H1 (cell line): ENCODE measurements at regions not wholly inside any gene's neighbourhood (a gene's known extent, or its start where the extent isn't known, plus 50 kb on each side); places are given as distances from the start of the nearest gene placed in this dataset.

ENCODE experiments used
- CTCF ChIA-PET: fragments of 300-600 bp; sonication (Branson Sonifier 250); formaldehyde crosslinking; loops from one replicate; lab custom pipeline; 2021; ENCODE audit not compliant: partially characterized antibody; lab: Charles Lee
- POLR2A ChIA-PET: fragments of 300-600 bp; sonication (Branson Sonifier 250); formaldehyde crosslinking; loops from one replicate; lab custom pipeline; 2021; ENCODE audit warnings: inconsistent platforms; ENCODE audit not compliant: partially characterized antibody; lab: Charles Lee
- DNase-seq, 2 experiments: peaks; one replicate each; pipeline versions ENCODE4 v3.0.0 to v3.0.0-alpha.2; 2010 to 2022; ENCODE audit warnings: low spot score in 2 of 2, low read depth in 1 of 2, mixed read lengths in 1 of 2
- FAIRE-seq: peaks from 2 replicates; lab custom pipeline; 2011; peaks lifted over from hg19 to GRCh38; lab: Jason Lieb, UNC
- H2AFZ ChIP-seq: 2 replicates; pipeline ENCODE4 v1.8.1; 2012; ENCODE audit warnings: low read length, inconsistent platforms
- H2AK5ac ChIP-seq: 2 replicates; pipeline ENCODE4 v1.6.1; 2013; ENCODE audit warnings: low read depth, low read length
- H2BK120ac ChIP-seq: replicated peaks from 2 replicates; pipeline ENCODE3; 2013; ENCODE audit warnings: low read depth, low read length, inconsistent platforms
- H2BK12ac ChIP-seq: 2 replicates; pipeline ENCODE4 v1.6.1; 2013; ENCODE audit warnings: low read depth, low read length
- H2BK15ac ChIP-seq: 2 replicates; pipeline ENCODE4 v1.6.1; 2013; ENCODE audit warnings: low read length
- H2BK20ac ChIP-seq: 2 replicates; pipeline ENCODE4 v1.6.1; 2013; ENCODE audit warnings: low read length
- H2BK5ac ChIP-seq: 2 replicates; pipeline ENCODE4 v1.6.1; 2013; ENCODE audit warnings: low read depth, low read length
- H3K14ac ChIP-seq: 2 replicates; pipeline ENCODE4 v1.6.1; 2013; ENCODE audit warnings: inconsistent platforms; ENCODE audit not compliant: insufficient read length
- H3K18ac ChIP-seq: 2 replicates; pipeline ENCODE4 v1.6.1; 2013; ENCODE audit warnings: low read length; ENCODE audit errors: extremely low read depth
- H3K23ac ChIP-seq: 2 replicates; pipeline ENCODE4 v1.6.1; 2013; ENCODE audit warnings: inconsistent platforms; ENCODE audit not compliant: insufficient read length
- H3K23me2 ChIP-seq: 2 replicates; pipeline ENCODE4 v1.6.1; 2013; ENCODE audit warnings: low read depth, low read length
- H3K27ac ChIP-seq: 2 replicates; pipeline ENCODE4 v1.6.1; 2011; ENCODE audit warnings: low read depth, low read length, inconsistent platforms
- H3K27me3 ChIP-seq, 4 experiments: replicated peaks in 1 of 4; 1 replicate in 1 of 4; 2 replicates in 3 of 4; pipeline versions ENCODE4 v1.6.1 to v1.8.1; 2011 to 2013; ENCODE audit warnings: low read length in 3 of 4, mild to moderate bottlenecking in 3 of 4, inconsistent platforms in 2 of 4, mixed read lengths in 2 of 4, moderate library complexity in 1 of 4; ENCODE audit not compliant: control insufficient read depth in 3 of 4, insufficient read depth in 3 of 4; ENCODE audit errors: extremely low read depth in 1 of 4
- H3K36me3 ChIP-seq, 4 experiments: 2 replicates each; pipeline versions ENCODE4 v1.6.1 to v1.8.1; 2011 to 2013; ENCODE audit warnings: mild to moderate bottlenecking in 4 of 4, low read length in 3 of 4, moderate library complexity in 2 of 4, control low read depth in 1 of 4, inconsistent platforms in 1 of 4; ENCODE audit not compliant: insufficient read depth in 4 of 4, control insufficient read depth in 2 of 4
- H3K4ac ChIP-seq: replicated peaks from 2 replicates; pipeline ENCODE3; 2013; ENCODE audit warnings: low read length, low read depth, mixed read lengths, inconsistent platforms; ENCODE audit not compliant: insufficient read length
- H3K4me1 ChIP-seq, 4 experiments: replicated peaks in 1 of 4; 1 replicate in 1 of 4; 2 replicates in 3 of 4; pipeline versions ENCODE4 v1.6.1 to v1.8.1; 2011 to 2013; ENCODE audit warnings: low read length in 3 of 4, inconsistent platforms in 2 of 4, mixed read lengths in 1 of 4; ENCODE audit not compliant: insufficient read depth in 4 of 4, control insufficient read depth in 3 of 4
- H3K4me2 ChIP-seq, 2 experiments: 2 replicates each; pipeline versions ENCODE4 v1.6.1 to v1.8.1; 2011 to 2013; ENCODE audit warnings: low read depth in 2 of 2, low read length in 2 of 2, control low read depth in 1 of 2, inconsistent platforms in 1 of 2, mild to moderate bottlenecking in 1 of 2; ENCODE audit not compliant: insufficient read depth in 1 of 2
- H3K4me3 ChIP-seq, 4 experiments: fragments of 200-600, 300-600 bp in 1 of 4; sonication (generic), shearing (Covaris generic), sonication (Bioruptor Twin) in 1 of 4; 2 replicates each; pipeline versions ENCODE4 v1.5.1 to v1.8.1; 2011 to 2016; ENCODE audit warnings: low read length in 4 of 4, low read depth in 3 of 4, control low read depth in 2 of 4, inconsistent platforms in 2 of 4, mild to moderate bottlenecking in 2 of 4, mixed read lengths in 1 of 4, moderate library complexity in 1 of 4; ENCODE audit not compliant: insufficient read depth in 2 of 4; ENCODE audit errors: extremely low read depth in 1 of 4
- H3K56ac ChIP-seq: replicated peaks from 2 replicates; pipeline ENCODE3; 2013; ENCODE audit warnings: low read depth, mild to moderate bottlenecking, mixed read lengths, low read length, inconsistent platforms; ENCODE audit not compliant: insufficient read length
- H3K79me1 ChIP-seq: 2 replicates; pipeline ENCODE4 v1.6.1; 2013; ENCODE audit warnings: low read depth, low read length, control low read depth
- H3K79me2 ChIP-seq, 2 experiments: 2 replicates each; pipeline versions ENCODE4 v1.6.1 to v1.8.1; 2012 to 2013; ENCODE audit warnings: low read length in 2 of 2, mild to moderate bottlenecking in 2 of 2, inconsistent platforms in 1 of 2; ENCODE audit not compliant: insufficient read depth in 2 of 2, control insufficient read depth in 1 of 2
- H3K9ac ChIP-seq, 4 experiments: replicated peaks in 1 of 4; 1 replicate in 1 of 4; 2 replicates in 3 of 4; pipeline versions ENCODE4 v1.6.1 to v1.8.1; 2011 to 2013; ENCODE audit warnings: low read depth in 3 of 4, low read length in 3 of 4, control low read depth in 2 of 4, mild to moderate bottlenecking in 2 of 4, moderate library complexity in 2 of 4, inconsistent platforms in 1 of 4; ENCODE audit errors: extremely low read depth in 1 of 4
- H3K9me3 ChIP-seq, 2 experiments: 2 replicates each; pipeline versions ENCODE4 v1.6.1 to v1.8.1; 2012 to 2013; ENCODE audit warnings: mild to moderate bottlenecking in 2 of 2, moderate library complexity in 2 of 2, control low read depth in 1 of 2, inconsistent platforms in 1 of 2, low read depth in 1 of 2, low read length in 1 of 2, mixed read lengths in 1 of 2; ENCODE audit not compliant: insufficient read depth in 2 of 2
- H4K20me1 ChIP-seq, 2 experiments: replicated peaks in 1 of 2; 2 replicates each; pipeline versions ENCODE3 to v1.8.1; 2011 to 2013; ENCODE audit warnings: inconsistent platforms in 2 of 2, low read length in 2 of 2, mild to moderate bottlenecking in 1 of 2; ENCODE audit not compliant: insufficient read depth in 2 of 2, control insufficient read depth in 1 of 2
- H4K5ac ChIP-seq: 2 replicates; pipeline ENCODE4 v1.6.1; 2013; ENCODE audit warnings: low read length, low read depth, mixed read lengths, inconsistent platforms; ENCODE audit not compliant: insufficient read length
- H4K8ac ChIP-seq: 2 replicates; pipeline ENCODE4 v1.8.0; 2013; ENCODE audit warnings: mild to moderate bottlenecking, moderate library complexity, low read length, inconsistent platforms; ENCODE audit not compliant: insufficient read depth; ENCODE audit errors: extremely low read depth
- H4K91ac ChIP-seq: replicated peaks from 2 replicates; pipeline ENCODE3; 2013; ENCODE audit warnings: low read length, mixed read lengths, inconsistent platforms; ENCODE audit not compliant: insufficient read length
- EP300 ChIP-seq, 2 experiments: IDR thresholded peaks; 1 replicate in 1 of 2; 2 replicates in 1 of 2; pipeline ENCODE4 v1.6.1; 2011 to 2012; ENCODE audit warnings: low read depth in 2 of 2, low read length in 2 of 2, mild to moderate bottlenecking in 2 of 2, borderline replicate concordance in 1 of 2, inconsistent platforms in 1 of 2, moderate library complexity in 1 of 2
- GTF2F1 ChIP-seq: IDR thresholded peaks from 2 replicates; pipeline ENCODE4 v1.6.1; 2012; ENCODE audit warnings: low read depth, low read length, improper control_type of control experiment, borderline replicate concordance
- HDAC6 ChIP-seq: IDR thresholded peaks from one replicate; pipeline ENCODE4 v1.7.1; 2012; ENCODE audit warnings: low read depth, mild to moderate bottlenecking, inconsistent platforms, low read length, moderate library complexity
- JUN ChIP-seq: IDR thresholded peaks from 2 replicates; pipeline ENCODE4 v1.6.1; 2011; ENCODE audit warnings: low read depth, mild to moderate bottlenecking, improper control_type of control experiment, low read length
- MAFK ChIP-seq: IDR thresholded peaks from 2 replicates; pipeline ENCODE4 v1.6.1; 2012; ENCODE audit warnings: low read depth, mild to moderate bottlenecking, improper control_type of control experiment, low read length
- RNF2 ChIP-seq: fragments of 200-900, 300-1000 bp; sonication (generic); IDR thresholded peaks from 2 replicates; pipeline ENCODE4 v1.7.1; 2016; ENCODE audit warnings: borderline replicate concordance, low read depth, mild to moderate bottlenecking, antibody characterized with exemption, low read length; ENCODE audit not compliant: poor library complexity, severe bottlenecking; ENCODE audit errors: missing control alignments
- SAP30 ChIP-seq: fragments of 300-600 bp; sonication (generic); IDR thresholded peaks from 2 replicates; pipeline ENCODE4 v1.7.1; 2012; ENCODE audit warnings: low read length, moderate library complexity, mild to moderate bottlenecking, inconsistent platforms; ENCODE audit not compliant: insufficient read depth, insufficient replicate concordance
- TCF12 ChIP-seq: IDR thresholded peaks from 2 replicates; pipeline ENCODE4 v1.6.1; 2011; ENCODE audit warnings: low read depth, mild to moderate bottlenecking, low read length
- USF2 ChIP-seq: IDR thresholded peaks from 2 replicates; pipeline ENCODE4 v1.6.1; 2011; ENCODE audit warnings: low read length, improper control_type of control experiment
- WGBS, 2 experiments: shearing (Covaris generic) in 1 of 2; methylation state at CpG; one replicate each; pipeline versions ENCODE4 v1.1.6 to v1.1.7; 2013 to 2015; ENCODE audit warnings: low lambda C conversion rate in 2 of 2, mixed read lengths in 2 of 2, inconsistent platforms in 1 of 2, low coverage in 1 of 2, missing lambda C conversion rate in 1 of 2; ENCODE audit not compliant: insufficient replicate concordance in 2 of 2, insufficient coverage in 1 of 2, insufficient read length in 1 of 2; ENCODE audit errors: extremely low coverage in 1 of 2, missing lambda C conversion rate in 1 of 2; 5-methylcytosine and 5-hydroxymethylcytosine counted together

GRCh38 chr3:74304424-74304823 lies 310.0 kb downstream of the CNTN3 start:
- H3K18ac ChIP-seq, result no peak overlapping the region
- ChIA-PET POLR2A (no interaction called here), CTCF (no interaction called here)
- H4K8ac ChIP-seq, result no peak overlapping the region
- no peaks in the 10 kb centered on the region for H3K79me2 ChIP-seq
- no peaks in the 10 kb centered on the region for H3K23me2 ChIP-seq
- no peak overlapping the region for H3K27ac ChIP-seq
- FAIRE-seq (no peak), DNase-seq (no peak)
- H2BK5ac ChIP-seq, result no peak overlapping the region
- no peaks in the 10 kb centered on the region for H3K9me3 ChIP-seq
- no peak overlapping the region for H2BK15ac ChIP-seq
- H3K4me1 ChIP-seq, result no peaks in the 10 kb centered on the region
- no peak overlapping the region for H3K4ac ChIP-seq
- no peaks in the 10 kb centered on the region for H3K79me1 ChIP-seq
- H3K56ac ChIP-seq, result no peak overlapping the region
- H2BK12ac ChIP-seq, result no peak overlapping the region
- no peaks in the 10 kb centered on the region for H3K36me3 ChIP-seq
- H4K91ac ChIP-seq, result no peak overlapping the region
- H4K5ac ChIP-seq, result no peak overlapping the region
- no peaks in the 10 kb centered on the region for H4K20me1 ChIP-seq
- H2BK120ac ChIP-seq, result no peak overlapping the region
- no peak overlapping the region for H2AFZ ChIP-seq
- no peak overlapping the region for H3K4me2 ChIP-seq
- TF ChIP-seq MAFK, result no peak
- TF ChIP-seq JUN, result no peak
- TF ChIP-seq SAP30, result no peak
- no peak for TF ChIP-seq RNF2
- TF ChIP-seq HDAC6, result no peak
- TF ChIP-seq USF2, result no peak
- TF ChIP-seq EP300 (IDR thresholded peaks at IDR 0.05; ENCODE audit: borderline replicate concordance in 1 of 2, low read depth in 2 of 2, low read length in 2 of 2), result no peak
- no peak for TF ChIP-seq TCF12
- no peak for TF ChIP-seq GTF2F1
- TF ChIP-seq, all 59 proteins: peak for 0
- no peak overlapping the region for H3K4me3 ChIP-seq
- no peak overlapping the region for H3K9ac ChIP-seq
- H3K14ac ChIP-seq, result no peak overlapping the region
- H3K27me3 ChIP-seq, result no peaks in the 10 kb centered on the region
- H2BK20ac ChIP-seq, result no peak overlapping the region
- 95% methylated on average over 1 of the region's 1 CpG; no CpG with 5 or more reads in 1 of the 2 experiments for WGBS, 2 experiments
- no peak overlapping the region for H2AK5ac ChIP-seq
- no peak overlapping the region for H3K23ac ChIP-seq
